ENCODE measurements at regions not wholly inside any gene's neighbourhood (a gene's known extent, or its start where the extent isn't known, plus 50 kb on each side); places are given as distances from the start of the nearest gene placed in this dataset.

GRCh38 chr1:244314921-244315559, 136.7 kb downstream of the ADSS2 start:
- no peak for TF ChIP-seq CREB1 (CRISPR knock-in tag; IDR thresholded peaks at IDR 0.05)
- no peak for TF ChIP-seq CREM (CRISPR knock-in tag; IDR thresholded peaks at IDR 0.05)
- no peak for TF ChIP-seq ZNF416 (CRISPR knock-in tag; IDR thresholded peaks at IDR 0.05)
- no peak for TF ChIP-seq ATF3 (CRISPR knock-in tag; conservative IDR thresholded peaks at IDR 0.05)
- no peak for TF ChIP-seq MAX (CRISPR knock-in tag; IDR thresholded peaks at IDR 0.05)
- no peak for TF ChIP-seq FOXJ3 (CRISPR knock-in tag; IDR thresholded peaks at IDR 0.05; ENCODE audit: borderline replicate concordance)
- TF ChIP-seq ATF2 (CRISPR knock-in tag; IDR thresholded peaks at IDR 0.05; ENCODE audit: borderline replicate concordance, low read depth): no peak
- no peak for TF ChIP-seq CTCF (IDR thresholded peaks at IDR 0.05)
